ENCODE measurements at regions not wholly inside any gene's neighbourhood (a gene's known extent, or its start where the extent isn't known, plus 50 kb on each side); places are given as distances from the start of the nearest gene placed in this dataset.

- TF ChIP-seq JUN (IDR thresholded peaks at IDR 0.05; ENCODE audit: borderline replicate concordance, insufficient read depth, insufficient read length, low read depth) (no peak), CTCF (IDR thresholded peaks at IDR 0.05; ENCODE audit: extremely low read depth in 1 of 2, insufficient read depth in 1 of 2, low read depth in 1 of 2, low read length in 2 of 2) (no peak), MAX (IDR thresholded peaks at IDR 0.05; ENCODE audit: insufficient read depth, insufficient read length) (no peak), POLR2A (IDR thresholded peaks at IDR 0.05; ENCODE audit: low read depth, low read length) (no peak), POLR2AphosphoS5 (IDR thresholded peaks at IDR 0.05; ENCODE audit: insufficient read depth, low read depth, low read length) (no peak), EZH2 (IDR thresholded peaks at IDR 0.05; ENCODE audit: borderline replicate concordance, low read depth, low read length, severe bottlenecking) (no peak), FOS (IDR thresholded peaks at IDR 0.05; ENCODE audit: borderline replicate concordance, insufficient read depth, low read length) (no peak)
These were observed 534.3 kb upstream of the LARGE1 start for GRCh38 chr22:34454598-34454997.

Measured in endothelial cell of umbilical vein (primary cell).